Loucy (cell line): ENCODE measurements at regions not wholly inside any gene's neighbourhood (a gene's known extent, or its start where the extent isn't known, plus 50 kb on each side); places are given as distances from the start of the nearest gene placed in this dataset.

Experiments
- CTCF ChIP-seq: fragments of 200-600 bp; sonication (generic); conservative IDR thresholded peaks from 2 replicates; pipeline ENCODE4 v1.5.1; 2014; ENCODE audit warnings: mild to moderate bottlenecking, antibody characterized with exemption, low read length
- EZH2phosphoT487 ChIP-seq: fragments of 200-600 bp; IDR thresholded peaks from 2 replicates; pipeline ENCODE4 v1.6.1; 2018; ENCODE audit warnings: antibody characterized with exemption, mild to moderate bottlenecking, moderate library complexity, borderline replicate concordance

- TF ChIP-seq CTCF (no peak), EZH2phosphoT487 (no peak)
These were observed 157.2 kb upstream of the CDH18 start for GRCh38 chr5:20145240-20145639.
